ENCODE measurements at regions not wholly inside any gene's neighbourhood (a gene's known extent, or its start where the extent isn't known, plus 50 kb on each side); places are given as distances from the start of the nearest gene placed in this dataset.

- intact Hi-C loops (cut with DNase I; ENCODE audit: low total_unique reads), result no loop called here
- TF ChIP-seq, protein P1, sequence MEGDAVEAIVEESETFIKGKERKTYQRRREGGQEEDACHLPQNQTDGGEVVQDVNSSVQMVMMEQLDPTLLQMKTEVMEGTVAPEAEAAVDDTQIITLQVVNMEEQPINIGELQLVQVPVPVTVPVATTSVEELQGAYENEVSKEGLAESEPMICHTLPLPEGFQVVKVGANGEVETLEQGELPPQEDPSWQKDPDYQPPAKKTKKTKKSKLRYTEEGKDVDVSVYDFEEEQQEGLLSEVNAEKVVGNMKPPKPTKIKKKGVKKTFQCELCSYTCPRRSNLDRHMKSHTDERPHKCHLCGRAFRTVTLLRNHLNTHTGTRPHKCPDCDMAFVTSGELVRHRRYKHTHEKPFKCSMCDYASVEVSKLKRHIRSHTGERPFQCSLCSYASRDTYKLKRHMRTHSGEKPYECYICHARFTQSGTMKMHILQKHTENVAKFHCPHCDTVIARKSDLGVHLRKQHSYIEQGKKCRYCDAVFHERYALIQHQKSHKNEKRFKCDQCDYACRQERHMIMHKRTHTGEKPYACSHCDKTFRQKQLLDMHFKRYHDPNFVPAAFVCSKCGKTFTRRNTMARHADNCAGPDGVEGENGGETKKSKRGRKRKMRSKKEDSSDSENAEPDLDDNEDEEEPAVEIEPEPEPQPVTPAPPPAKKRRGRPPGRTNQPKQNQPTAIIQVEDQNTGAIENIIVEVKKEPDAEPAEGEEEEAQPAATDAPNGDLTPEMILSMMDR (IDR thresholded peaks at IDR 0.05), result no peak
Measured at GRCh38 chr6:113739041-113739655, 118.0 kb upstream of the MARCKS start.

GRCh38 chr6:113741651-113742050 is 115.5 kb upstream of the MARCKS start:
- Histone ChIP-seq H3K27me3 (no peaks in the 10 kb centered on the region), H3K9me3 (no peaks in the 10 kb centered on the region), H3K27ac (no peak overlapping the region), H3K4me3 (no peak overlapping the region), H3K36me3 (no peaks in the 10 kb centered on the region), H3K4me1 (no peaks in the 10 kb centered on the region)
- TF ChIP-seq, protein P1 (IDR thresholded peaks at IDR 0.05), result no peak
- intact Hi-C loops (cut with DNase I; ENCODE audit: low total_unique reads), result no loop called here
- no peak for DNase-seq

More at GRCh38 chr6:113739041-113739655, 118.0 kb upstream of the MARCKS start:
- H3K9me3 ChIP-seq, result no peaks in the 10 kb centered on the region
- no peaks in the 10 kb centered on the region for H3K4me1 ChIP-seq
- no peak for DNase-seq
- H3K36me3 ChIP-seq, result no peaks in the 10 kb centered on the region
- no peaks in the 10 kb centered on the region for H3K27me3 ChIP-seq
- H3K27ac ChIP-seq, result no peak overlapping the region
- H3K4me3 ChIP-seq, result no peak overlapping the region

DNA sequence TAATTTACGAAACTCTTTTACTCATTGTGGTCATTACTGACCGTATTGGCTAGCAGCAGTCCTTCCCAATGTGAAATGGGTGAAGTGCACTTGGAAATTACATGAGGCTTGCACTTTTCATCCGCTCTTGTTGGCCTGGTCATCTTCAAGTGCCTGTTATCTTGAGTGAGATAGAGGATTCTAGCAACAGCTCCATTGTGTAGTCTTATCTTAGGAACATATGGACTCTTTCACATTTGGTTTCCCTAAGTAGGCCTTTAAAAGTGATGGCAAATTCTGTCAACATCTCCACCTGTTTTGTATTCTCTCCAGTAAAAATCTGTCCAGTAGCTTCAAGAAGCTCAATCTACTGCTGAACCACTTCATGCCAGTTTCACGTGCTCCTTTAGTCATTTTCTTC is 114.8 kb upstream of the MARCKS start:
- no peaks in the 10 kb centered on the region for H3K36me3 ChIP-seq
- TF ChIP-seq, protein P1 (IDR thresholded peaks at IDR 0.05), result no peak
- intact Hi-C loops (cut with DNase I; ENCODE audit: low total_unique reads), result no loop called here

DNA sequence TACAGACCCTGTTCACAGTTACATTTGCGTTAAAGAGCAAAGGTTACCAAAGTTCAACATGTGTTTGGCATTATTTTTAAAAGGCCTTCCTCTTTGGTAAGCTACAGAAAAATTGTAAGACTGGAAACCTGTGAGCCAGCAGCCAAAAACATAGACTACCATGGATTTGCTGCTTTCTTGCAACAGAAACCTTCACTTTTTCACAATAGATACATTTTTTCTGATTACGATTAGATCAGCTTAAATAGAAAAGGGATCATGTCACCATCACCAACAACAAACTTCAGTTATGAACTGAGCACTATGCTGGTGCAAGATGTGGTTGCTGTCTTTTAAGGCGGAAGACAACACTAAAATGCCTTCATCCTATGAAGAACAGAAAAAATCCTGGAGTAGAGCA is 112.3 kb upstream of the MARCKS start:
- H3K4me1 ChIP-seq, result no peaks in the 10 kb centered on the region
- intact Hi-C loops (cut with DNase I; ENCODE audit: low total_unique reads), result no loop called here
- no peak for DNase-seq

More for the DNA sequence above, 114.8 kb upstream of the MARCKS start:
- DNase-seq, result no peak
- Histone ChIP-seq H3K27ac (no peak overlapping the region), H3K27me3 (no peaks in the 10 kb centered on the region), H3K9me3 (no peaks in the 10 kb centered on the region), H3K4me3 (no peak overlapping the region), H3K4me1 (no peaks in the 10 kb centered on the region)

GRCh38 chr6:113750151-113750855 is 106.8 kb upstream of the MARCKS start:
- Histone ChIP-seq H3K9me3 (no peaks in the 10 kb centered on the region), H3K27ac (no peak overlapping the region)
- intact Hi-C loops (cut with DNase I; ENCODE audit: low total_unique reads), result no loop called here

More for the DNA sequence above, 112.3 kb upstream of the MARCKS start:
- no peaks in the 10 kb centered on the region for H3K9me3 ChIP-seq
- TF ChIP-seq, protein P1 (IDR thresholded peaks at IDR 0.05), result no peak
- H3K4me3 ChIP-seq, result no peak overlapping the region
- H3K27ac ChIP-seq, result no peak overlapping the region
- H3K27me3 ChIP-seq, result no peaks in the 10 kb centered on the region
- H3K36me3 ChIP-seq, result no peaks in the 10 kb centered on the region

More at GRCh38 chr6:113750151-113750855, 106.8 kb upstream of the MARCKS start:
- H3K4me1 ChIP-seq, result no peaks in the 10 kb centered on the region
- no peaks in the 10 kb centered on the region for H3K27me3 ChIP-seq
- TF ChIP-seq, protein P1 (IDR thresholded peaks at IDR 0.05), result no peak
- no peak for DNase-seq
- H3K4me3 ChIP-seq, result no peak overlapping the region
- H3K36me3 ChIP-seq, result no peaks in the 10 kb centered on the region

Data from tibial artery (tissue), 4 donors.